Occipital lobe (tissue), 1 donor: ENCODE measurements at regions not wholly inside any gene's neighbourhood (a gene's known extent, or its start where the extent isn't known, plus 50 kb on each side); places are given as distances from the start of the nearest gene placed in this dataset.
"Not testable (repeated sequence)": the region's sequence is repeated elsewhere in the genome, so short reads cannot be mapped to it uniquely, and the experiment has no call there.

Experiments
- DNase-seq: peaks from one replicate; lab custom pipeline; 2025; lab: John Stamatoyannopoulos, UW

DNA sequence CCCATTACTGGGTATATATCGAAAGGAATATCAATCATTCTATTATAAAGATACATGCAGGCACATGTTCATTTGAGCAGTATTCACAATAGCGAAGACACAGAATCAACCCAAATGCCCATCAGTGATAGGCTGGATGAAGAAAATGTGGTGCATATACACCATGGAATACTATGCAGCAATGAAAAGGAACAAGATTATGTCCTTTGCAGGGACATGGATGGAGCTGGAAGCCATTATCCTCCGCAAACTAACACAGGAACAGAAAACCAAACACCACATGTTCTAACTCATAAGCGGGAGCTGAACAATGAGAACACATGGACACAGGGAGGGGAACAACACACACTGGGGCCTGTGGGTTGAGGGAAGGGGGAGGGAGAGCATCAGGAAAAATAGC lies 434.3 kb downstream of the BUD13 start:
- not testable (repeated sequence) for DNase-seq

DNA sequence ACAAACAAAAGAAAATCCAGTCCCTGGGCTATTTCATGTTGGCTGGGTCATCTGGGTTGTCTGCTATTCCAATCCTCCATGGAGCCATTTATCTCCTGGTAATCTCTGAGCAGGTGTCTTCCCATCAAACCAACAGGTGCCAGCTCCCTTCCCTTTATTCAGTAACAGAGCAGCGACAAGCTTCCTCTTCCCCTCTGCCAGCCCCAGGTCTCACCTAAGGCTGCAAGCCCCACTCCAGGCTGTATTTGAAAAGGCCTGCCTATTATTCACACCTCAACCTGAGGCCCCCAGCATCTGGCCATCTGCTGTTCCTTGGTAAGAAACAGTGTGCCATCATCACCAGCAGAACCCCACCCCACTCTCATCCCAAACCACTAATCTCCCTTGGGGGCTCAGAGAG lies 436.2 kb downstream of the BUD13 start:
- no peak for DNase-seq

DNA sequence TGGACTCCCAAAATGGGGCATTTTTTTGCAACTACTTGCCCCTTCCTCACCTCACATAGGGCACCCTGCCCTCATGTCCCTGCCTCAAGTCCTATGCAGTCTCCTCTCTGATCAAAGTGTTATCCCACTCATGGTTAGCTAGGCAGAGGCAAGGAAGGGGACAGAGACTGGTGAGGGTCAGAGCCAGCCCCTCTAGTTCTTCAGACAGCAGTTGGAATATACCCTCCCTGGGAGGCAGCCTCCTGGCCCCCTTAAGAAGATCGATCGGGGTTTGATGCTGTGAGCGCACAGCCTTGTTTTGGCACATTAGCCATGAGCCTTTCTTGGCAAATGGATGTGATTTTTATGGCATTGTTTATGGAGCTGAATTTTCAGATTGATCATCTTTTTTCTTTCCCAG lies 436.9 kb downstream of the BUD13 start:
- no peak for DNase-seq

DNA sequence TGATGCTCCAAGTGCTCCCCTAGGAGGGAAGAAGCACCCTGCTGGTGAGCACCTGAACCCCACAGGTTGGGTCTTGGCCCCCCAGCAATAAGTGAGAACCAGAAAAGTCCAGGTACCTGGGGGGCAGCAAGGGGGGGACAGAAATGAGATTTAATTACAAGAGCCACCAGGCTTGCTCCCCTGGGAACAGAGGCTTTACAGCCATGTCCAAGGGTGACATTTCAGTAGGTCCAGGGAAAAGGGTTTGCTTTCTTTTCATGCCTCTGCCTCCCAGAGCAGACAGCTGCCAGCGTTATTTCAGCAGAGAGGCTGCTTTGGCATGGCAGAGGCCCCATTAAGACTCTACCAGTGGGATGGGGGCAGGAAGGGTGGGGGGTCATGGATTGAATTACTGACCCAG lies 437.7 kb downstream of the BUD13 start:
- DNase-seq, result no peak

DNA sequence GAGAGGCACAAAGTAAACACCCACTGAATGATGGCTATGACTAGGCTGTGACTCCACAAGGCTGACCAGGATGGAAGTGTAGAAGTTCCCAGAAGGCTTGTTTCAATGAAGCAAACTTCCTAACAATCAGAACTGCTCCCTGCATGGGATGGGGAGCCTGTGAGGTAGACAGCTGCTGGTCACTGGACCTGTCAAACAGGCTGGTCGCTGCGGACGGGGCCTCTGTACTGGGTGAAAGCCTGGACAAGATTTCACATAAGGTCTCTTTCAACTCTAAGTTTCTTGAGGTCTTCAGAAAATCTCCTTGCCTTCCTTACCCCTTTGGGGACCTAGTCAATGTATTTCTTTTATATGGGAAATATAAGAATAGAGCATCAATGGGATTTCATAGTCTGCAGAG lies 438.2 kb downstream of the BUD13 start:
- DNase-seq, result no peak

DNA sequence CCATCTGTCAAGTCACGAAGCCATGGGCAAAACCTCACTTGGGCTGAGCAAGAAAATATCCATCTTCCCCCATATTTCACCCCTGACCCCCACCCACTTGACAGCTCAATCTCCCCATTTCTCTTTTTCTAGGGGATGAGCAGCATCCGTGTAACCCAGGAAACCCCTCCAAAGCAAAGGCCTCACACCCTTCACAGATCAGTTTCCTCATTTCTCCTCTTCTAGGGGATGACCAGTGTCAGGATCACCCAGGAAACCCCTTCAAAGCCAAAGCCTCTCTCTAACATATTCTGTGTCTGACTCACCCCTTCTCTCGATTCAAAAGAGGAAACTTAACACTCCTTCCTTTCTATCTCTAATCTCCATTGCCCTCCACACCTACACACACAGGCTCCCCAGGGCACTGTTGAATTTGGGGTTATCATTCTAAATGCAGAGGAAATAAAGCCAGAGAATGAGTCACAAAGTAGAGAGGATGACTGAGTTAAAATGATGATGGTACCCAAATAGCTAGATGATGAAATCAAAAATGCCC lies 439.7 kb downstream of the BUD13 start:
- DNase-seq, result no peak

DNA sequence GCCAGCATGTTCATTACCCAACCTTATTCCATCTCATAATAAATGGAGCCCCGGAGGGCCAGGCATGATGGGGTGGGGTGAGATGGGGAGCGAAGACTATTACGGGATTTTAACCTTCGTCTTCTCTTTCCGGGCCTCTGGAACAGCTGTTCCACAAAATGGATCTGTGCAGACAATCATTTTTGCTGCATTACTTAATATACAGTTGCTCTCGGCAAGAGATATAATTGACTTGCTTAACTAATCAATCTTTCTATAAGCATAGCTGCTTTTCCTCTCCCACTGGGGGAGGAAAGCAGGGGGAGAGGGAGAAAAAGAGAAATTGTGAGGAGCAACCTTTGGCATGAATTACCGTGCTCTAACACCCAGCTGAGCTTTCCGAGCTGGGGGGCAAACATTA lies 440.4 kb downstream of the BUD13 start:
- DNase-seq, result no peak

DNA sequence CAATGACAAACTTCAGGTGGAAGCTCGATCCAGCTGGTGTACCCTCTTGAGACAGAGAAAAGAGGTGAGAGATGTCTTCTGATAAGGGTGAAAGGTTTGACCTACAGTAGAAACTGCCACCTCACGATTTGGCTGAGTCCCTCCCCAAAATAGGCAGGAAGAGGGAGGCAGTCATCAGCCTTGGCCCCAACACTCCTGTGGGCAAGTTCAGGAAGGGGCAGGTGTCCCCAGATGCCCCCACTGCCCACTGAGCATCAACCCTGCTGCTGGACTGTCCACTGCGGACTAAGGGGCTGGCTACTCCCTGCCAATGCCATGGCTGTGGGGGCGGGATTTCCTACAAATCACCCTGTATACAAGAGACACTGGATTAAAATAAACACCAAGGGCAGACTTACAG lies 441.4 kb downstream of the BUD13 start:
- no peak for DNase-seq

DNA sequence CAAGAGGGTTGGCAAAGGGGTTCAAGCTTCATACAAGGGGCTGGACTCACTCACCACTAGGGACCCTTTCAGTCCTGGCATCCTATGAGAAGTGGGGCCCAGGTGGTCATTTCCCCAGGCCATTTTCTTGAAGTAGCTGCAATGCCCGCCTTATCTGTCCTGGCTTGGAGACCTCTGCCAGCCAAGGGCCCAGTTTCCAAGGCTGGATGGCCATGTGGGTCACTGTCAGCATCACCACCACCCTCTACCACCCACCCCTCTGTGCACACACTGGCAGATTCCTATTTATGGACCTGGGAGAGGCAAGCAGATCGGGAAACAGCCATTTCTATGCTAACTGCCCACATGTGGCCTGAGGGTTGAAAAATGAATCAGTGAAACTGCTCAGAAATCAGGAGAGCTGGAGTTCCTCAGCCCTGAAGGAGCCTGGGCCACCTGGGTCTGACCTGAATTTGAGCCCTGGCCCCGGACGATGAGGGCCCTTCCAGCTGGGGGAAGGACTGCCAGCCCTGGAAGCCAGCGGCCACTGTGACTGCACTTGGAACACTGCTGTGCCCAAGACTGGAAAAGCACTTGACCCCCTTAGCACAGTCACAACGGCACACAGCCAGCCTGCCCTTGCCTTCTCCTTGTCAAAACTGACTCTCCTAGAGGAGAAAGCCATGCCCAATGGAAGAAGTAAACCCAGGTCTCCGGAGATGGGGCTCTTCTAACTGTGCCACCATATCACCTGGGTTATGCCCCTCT lies 442.2 kb downstream of the BUD13 start:
- no peak for DNase-seq

DNA sequence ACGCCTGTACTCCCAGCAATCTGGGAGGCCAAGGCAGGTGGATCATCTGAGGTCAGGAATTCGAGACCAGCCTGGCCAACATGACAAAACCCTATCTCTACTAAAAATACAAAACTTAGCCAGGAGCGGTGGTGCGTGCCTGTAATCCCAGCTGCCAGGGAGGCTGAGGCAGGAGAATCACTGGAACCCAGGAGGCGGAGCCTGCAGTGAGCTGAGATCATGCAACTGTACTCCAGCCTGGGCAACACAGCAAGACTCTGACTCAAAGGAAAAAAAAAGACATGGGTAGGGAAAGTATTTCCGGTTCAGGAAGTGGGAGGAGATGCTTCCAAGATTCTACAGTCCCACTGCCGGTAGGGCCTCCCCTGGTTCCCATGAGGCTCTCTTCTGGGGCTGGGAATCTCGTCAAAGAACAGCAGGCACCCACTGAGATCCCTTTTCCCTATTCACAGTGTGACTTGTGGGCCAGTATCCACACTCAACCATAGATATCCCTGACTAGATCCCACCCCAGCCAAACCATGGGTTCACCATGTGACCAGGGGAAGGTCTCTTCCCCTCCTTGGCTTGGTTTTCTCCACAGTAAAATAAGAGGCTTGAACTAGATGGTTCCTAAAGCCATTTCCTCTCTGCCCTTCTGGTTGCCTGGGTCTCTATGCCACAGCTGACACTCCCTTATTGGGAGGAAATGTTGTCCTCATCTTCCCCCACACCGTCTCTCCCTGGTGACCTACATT lies 443.3 kb downstream of the BUD13 start:
- no peak for DNase-seq

DNA sequence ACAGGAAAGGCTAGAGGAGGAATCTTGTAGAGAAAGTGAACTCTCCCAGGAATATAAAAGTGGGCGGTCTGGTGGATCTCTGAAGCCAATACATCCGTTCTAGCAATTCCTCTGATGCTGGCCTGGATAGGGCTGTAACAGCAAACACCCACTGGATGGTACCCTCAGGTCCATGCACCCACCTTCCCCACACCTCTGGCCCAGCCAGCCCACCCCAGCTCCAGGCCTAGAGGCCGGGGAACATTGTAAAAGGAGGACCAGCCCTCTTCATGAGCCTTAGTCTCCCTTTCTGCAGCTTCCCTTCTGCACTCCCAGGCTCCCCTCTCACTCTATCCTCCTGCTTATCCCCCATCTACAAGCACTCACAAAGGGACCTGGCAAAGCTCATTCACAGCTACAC lies 443.9 kb downstream of the BUD13 start:
- no peak for DNase-seq

DNA sequence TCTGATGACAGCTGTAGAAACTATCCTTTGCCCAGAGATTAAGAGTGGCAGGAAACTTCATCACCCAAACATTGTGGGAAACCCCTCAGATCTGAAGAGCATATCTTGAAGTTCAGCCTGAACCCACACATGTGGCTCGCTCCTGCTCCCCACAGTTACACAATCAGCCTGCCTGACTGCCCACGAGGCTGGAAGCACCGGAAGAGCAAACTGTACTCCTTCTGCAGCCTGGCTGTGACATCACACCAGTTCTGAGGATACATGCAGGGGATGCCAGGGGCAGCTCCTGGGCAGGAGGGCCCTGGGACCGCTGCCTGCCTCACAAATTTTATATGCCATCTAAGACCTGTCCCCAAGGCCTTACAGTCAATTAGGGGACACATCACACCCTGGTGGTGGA lies 444.4 kb downstream of the BUD13 start:
- DNase-seq, result no peak

DNA sequence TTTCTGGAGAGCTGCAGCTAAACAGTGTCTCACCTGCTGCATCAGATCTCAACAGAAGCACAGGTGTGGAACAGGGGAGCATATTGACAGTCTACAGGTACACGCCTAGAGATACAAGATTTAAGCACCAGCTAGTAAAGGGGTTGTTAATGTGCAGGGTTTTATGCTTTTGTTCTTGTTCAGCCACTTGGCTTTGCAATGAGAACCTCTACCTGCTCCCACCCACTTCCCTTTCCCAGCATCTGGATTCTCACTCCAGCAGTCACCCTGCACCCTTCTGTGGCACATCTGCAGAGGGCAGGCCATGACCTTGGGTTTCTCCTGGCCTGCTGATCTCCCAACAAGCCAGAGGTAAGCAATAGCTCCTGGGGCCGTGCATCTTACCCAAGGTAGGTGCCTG lies 446.6 kb downstream of the BUD13 start:
- DNase-seq, result no peak

DNA sequence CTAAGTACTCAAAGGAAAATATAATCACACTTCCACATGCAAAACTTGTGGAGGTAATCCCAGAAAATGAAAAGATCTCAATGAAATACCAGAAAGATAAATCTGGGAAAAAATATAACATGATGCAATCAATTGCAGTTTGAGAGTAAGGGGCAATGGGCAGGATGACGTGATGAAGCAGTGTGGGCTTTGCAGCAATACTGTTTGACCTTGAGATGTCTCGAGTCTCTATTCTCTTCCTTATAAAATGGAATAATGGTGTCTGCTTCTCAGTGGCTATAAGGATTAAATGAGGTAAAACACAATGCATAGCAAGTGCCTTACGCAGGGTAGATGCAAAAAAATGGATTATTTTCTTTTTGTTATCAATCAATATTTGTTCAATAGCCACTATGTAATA lies 447.5 kb downstream of the BUD13 start:
- no peak for DNase-seq

DNA sequence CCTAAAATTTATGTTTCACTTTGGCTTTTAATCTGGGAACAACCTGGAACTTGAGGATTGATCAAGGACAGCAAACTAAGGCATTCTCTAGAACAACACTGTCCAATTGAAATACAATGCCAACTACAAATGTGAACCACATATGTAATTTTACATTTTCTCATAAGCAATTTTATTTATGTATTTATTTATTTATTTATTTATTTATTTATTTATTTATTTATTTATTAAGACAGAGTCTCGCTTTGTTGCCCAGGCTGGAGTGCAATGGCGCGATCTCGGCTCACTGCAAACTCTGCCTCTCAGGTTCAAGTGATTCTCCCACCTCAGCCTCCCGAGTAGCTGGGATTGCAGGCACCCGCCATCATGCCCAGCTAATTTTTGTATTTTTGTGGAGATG lies 448.7 kb downstream of the BUD13 start:
- not testable (repeated sequence) for DNase-seq

DNA sequence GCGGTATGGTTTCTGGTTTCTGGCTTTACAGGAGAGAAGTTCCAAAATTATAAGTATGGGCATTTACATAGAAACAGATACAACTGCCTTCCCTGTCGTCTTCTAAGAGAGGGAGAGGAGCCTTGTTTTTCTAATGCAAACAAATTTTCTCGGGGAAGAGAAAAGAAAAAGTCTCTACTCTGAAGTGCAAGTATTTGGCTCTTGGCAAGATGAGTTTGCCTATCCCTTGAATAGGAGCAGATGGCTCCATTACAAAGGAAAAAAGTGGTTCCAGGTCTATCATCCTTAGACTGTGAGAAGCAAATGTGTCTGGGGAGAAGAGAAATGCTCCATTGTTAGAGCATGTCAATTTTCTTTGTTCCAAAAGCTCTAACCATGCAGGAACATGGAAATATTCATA lies 455.6 kb downstream of the BUD13 start:
- DNase-seq, result no peak

DNA sequence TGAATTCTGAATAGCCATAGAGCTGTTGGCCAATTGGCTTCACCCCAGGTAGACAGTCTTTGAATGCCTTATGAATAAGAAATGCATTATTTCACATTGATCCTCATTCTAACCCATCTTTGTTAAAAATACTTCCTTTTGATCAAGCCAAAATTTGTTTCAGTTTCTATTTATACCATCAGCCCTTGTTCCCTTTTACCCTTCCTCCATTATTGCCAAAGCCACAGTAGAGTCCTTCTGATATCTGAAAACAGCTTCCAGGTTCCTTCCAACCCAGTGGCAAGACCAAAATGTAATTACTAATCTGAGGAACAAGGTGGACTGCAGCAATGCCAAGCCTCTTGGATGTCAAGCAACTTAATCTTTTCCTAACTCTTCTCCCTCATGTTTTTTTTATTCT lies 458.8 kb downstream of the BUD13 start:
- DNase-seq, result no peak

DNA sequence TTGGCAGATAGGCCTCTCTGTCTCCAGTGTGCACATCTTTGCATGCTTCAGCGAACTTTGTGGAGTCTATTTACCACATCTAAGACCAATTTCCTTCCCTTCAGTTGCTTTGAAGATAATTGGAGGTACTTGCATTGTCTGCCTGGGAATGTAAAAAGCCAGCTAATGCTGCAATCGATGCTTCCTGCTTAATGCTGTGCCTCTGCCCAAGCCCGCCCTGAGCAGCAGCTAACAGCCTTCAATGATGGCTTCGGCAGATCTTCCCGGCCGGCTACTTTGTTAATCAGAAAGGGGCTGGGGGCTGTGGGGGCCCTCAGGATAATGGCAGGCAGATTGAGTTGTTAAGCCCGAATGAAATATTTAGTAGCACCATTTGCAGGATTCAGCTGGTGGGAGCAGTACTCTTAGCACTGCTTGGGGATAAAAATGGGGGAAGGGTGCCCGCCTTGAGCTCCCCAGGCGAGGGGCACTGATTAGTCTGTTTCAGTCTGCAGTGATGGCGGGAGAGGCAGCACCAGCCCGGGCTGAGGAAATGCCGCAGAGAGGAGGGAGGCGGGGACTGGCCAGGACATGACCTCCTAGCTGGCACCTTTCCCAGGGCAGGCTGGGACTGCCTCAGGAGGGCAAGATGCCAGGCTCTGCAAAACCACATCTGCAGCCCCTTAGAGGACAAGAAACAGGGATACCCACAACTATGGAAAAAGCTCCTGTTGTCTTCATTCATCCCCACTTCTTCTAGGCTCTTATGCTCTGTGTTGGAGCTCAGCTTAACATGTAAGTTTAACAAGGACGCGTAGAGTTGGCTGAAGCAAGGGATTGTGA lies 460.0 kb downstream of the BUD13 start:
- DNase-seq, result peak; percentile 56

DNA sequence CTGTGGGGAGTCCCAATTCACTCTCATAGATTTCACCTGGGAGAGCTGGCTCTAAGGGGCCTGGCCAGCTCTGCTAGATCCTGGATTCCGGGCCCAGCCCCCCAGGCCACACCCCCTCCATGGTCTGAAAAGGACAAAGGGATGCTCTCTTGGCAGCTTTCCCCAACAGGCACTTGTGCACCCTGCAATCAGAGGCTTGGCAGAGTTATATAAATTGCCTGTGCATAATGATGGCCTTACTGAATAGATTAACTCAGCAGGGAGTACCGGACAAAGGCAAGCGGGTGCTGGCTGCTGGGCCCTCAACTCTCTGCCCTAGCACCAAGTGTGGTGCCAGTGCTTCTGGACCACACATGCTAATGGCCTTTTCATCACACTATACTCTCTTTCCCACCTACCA lies 461.6 kb downstream of the BUD13 start:
- no peak for DNase-seq

DNA sequence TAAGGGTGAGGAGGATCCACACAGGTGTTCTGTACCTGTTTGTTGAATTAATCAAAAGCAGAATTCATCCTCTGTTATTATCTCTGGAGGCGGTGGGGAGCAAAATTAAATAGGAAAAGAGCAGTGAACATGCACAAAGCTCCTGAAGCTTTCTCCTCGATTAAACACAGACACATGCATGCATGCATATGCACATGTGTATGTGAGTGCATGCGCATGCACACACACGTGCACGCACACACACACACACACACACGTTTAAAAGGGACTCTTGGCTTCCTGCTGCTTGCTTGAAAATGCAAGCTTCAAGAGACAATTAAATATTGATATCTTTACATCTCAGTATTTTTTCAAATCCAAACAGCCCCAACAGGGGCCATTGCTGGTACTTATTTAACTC lies 462.1 kb downstream of the BUD13 start:
- DNase-seq, result no peak

DNA sequence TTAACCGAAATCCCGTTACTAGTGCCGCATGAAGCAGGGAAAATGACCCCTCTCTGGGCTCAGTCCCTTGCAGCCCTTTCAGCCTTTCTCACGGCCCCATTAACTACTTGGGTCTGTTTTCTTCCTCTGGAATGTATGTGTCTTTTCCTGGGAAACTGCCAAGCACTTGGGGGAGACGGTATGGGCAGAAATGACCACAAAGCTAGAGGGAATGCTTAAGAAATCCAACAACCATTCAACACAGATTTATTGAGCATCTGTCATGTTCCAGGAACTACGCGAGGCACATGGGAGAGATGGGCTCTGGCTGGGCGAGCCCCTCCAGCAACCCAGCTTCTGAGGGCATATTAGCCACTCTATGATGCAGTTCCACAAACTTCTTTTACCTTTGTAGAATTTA lies 462.6 kb downstream of the BUD13 start:
- DNase-seq, result no peak

DNA sequence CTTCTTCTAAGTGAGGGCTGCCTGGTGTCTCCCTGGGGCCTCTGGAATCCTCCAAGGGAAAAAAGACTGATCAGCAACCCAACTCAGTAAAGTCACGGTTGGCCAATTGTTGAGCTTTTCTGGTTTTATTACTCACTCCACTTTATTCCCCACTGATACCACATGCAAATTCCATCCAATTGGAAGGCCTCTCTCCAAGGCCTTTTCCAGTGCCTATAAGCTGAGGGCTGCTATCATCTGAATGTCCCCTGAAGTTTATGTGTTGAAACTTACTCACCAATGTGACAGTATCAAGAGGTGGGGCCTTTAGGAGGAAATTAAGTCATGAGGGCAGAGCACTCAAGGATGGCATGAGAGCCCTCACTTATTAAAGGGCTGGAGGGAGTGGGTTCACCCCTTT lies 463.3 kb downstream of the BUD13 start:
- DNase-seq, result no peak
